ENCODE measurements at regions not wholly inside any gene's neighbourhood (a gene's known extent, or its start where the extent isn't known, plus 50 kb on each side); places are given as distances from the start of the nearest gene placed in this dataset.

GRCh38 chr3:181298421-181298820 is 308.9 kb upstream of the DNAJC19 start:
- 89% methylated on average over 3 of the region's 3 CpGs; no CpG with 5 or more reads in 1 of the 2 experiments for WGBS, 2 experiments (ENCODE audit: extremely low coverage in 1 of 2, insufficient coverage in 1 of 2, insufficient read length in 1 of 2, insufficient replicate concordance in 2 of 2, low coverage in 1 of 2, low lambda C conversion rate in 2 of 2, missing lambda C conversion rate in 1 of 2)
- no peak overlapping the region for H3K23ac ChIP-seq (ENCODE audit: insufficient read length)
- H3K27me3 ChIP-seq (replicated peaks in 1 of 4; ENCODE audit: control insufficient read depth in 3 of 4, extremely low read depth in 1 of 4, insufficient read depth in 3 of 4, low read length in 3 of 4) = no peaks in the 10 kb centered on the region
- CTCF ChIA-PET (ENCODE audit: partially characterized antibody) = no interaction called here
- H3K4ac ChIP-seq (replicated peaks; ENCODE audit: insufficient read length, low read depth, low read length) = no peak overlapping the region
- DNase-seq (ENCODE audit: low read depth in 1 of 2, low spot score in 2 of 2) = no peak
- H2BK12ac ChIP-seq (ENCODE audit: low read depth, low read length) = no peak overlapping the region
- H2BK20ac ChIP-seq (ENCODE audit: low read length) = no peak overlapping the region
- no peak overlapping the region for H4K8ac ChIP-seq (ENCODE audit: extremely low read depth, insufficient read depth, low read length)
- H3K9me3 ChIP-seq (ENCODE audit: insufficient read depth in 2 of 2, low read depth in 1 of 2, low read length in 1 of 2) = no peaks in the 10 kb centered on the region
- H3K23me2 ChIP-seq (ENCODE audit: low read depth, low read length) = no peaks in the 10 kb centered on the region; the same call in 1 of the 2 replicates
- no peaks in the 10 kb centered on the region for H4K20me1 ChIP-seq (replicated peaks in 1 of 2; ENCODE audit: control insufficient read depth in 1 of 2, insufficient read depth in 2 of 2, low read length in 2 of 2)
- H3K4me2 ChIP-seq (ENCODE audit: insufficient read depth in 1 of 2, low read depth in 2 of 2, low read length in 2 of 2) = no peak overlapping the region
- H3K4me1 ChIP-seq (replicated peaks in 1 of 4; ENCODE audit: control insufficient read depth in 3 of 4, insufficient read depth in 4 of 4, low read length in 3 of 4) = no peaks in the 10 kb centered on the region
- H2BK5ac ChIP-seq (ENCODE audit: low read depth, low read length) = no peak overlapping the region
- POLR2A ChIA-PET (ENCODE audit: partially characterized antibody) = no interaction called here
- no peak overlapping the region for H2BK15ac ChIP-seq (ENCODE audit: low read length)
- H3K18ac ChIP-seq (ENCODE audit: extremely low read depth, low read length) = no peak overlapping the region
- no peak overlapping the region for H4K91ac ChIP-seq (replicated peaks; ENCODE audit: insufficient read length, low read length)
- H4K5ac ChIP-seq (ENCODE audit: insufficient read length, low read depth, low read length) = no peak overlapping the region
- no peaks in the 10 kb centered on the region for H3K79me1 ChIP-seq (ENCODE audit: low read depth, low read length)
- no peak overlapping the region for H3K27ac ChIP-seq (ENCODE audit: low read depth, low read length)
- FAIRE-seq = no peak
- no peak overlapping the region for H3K56ac ChIP-seq (replicated peaks; ENCODE audit: insufficient read length, low read depth, low read length)
- H3K36me3 ChIP-seq (ENCODE audit: control insufficient read depth in 2 of 4, insufficient read depth in 4 of 4, low read length in 3 of 4) = no peaks in the 10 kb centered on the region
- no peak overlapping the region for H3K14ac ChIP-seq (ENCODE audit: insufficient read length)
- TF ChIP-seq ATF3 (IDR thresholded peaks at IDR 0.05; ENCODE audit: insufficient read depth, low read depth, low read length) (no peak), TAF1 (IDR thresholded peaks at IDR 0.05; ENCODE audit: low read depth, low read length) (no peak), SUZ12 (IDR thresholded peaks at IDR 0.05; ENCODE audit: low read length) (no peak), RAD21 (IDR thresholded peaks at IDR 0.05 in 1 of 2, conservative IDR thresholded peaks at IDR 0.05 in 1 of 2; ENCODE audit: low read depth in 2 of 2, low read length in 2 of 2) (no peak)
- no peak overlapping the region for H2AFZ ChIP-seq (ENCODE audit: low read length)
- H2AK5ac ChIP-seq (ENCODE audit: low read depth, low read length) = no peak overlapping the region
- no peak overlapping the region for H2BK120ac ChIP-seq (replicated peaks; ENCODE audit: low read depth, low read length)
- no peaks in the 10 kb centered on the region for H3K79me2 ChIP-seq (ENCODE audit: control insufficient read depth in 1 of 2, insufficient read depth in 2 of 2, low read length in 2 of 2)
- no peak overlapping the region for H3K4me3 ChIP-seq (ENCODE audit: extremely low read depth in 1 of 4, insufficient read depth in 2 of 4, low read depth in 3 of 4, low read length in 4 of 4)
- no peak overlapping the region for H3K9ac ChIP-seq (replicated peaks in 1 of 4; ENCODE audit: extremely low read depth in 1 of 4, low read depth in 3 of 4, low read length in 3 of 4)
